CD4-positive, CD25-positive, alpha-beta regulatory T cell (primary cell): ENCODE measurements at regions not wholly inside any gene's neighbourhood (a gene's known extent, or its start where the extent isn't known, plus 50 kb on each side); places are given as distances from the start of the nearest gene placed in this dataset.
"Not testable (repeated sequence)": the region's sequence is repeated elsewhere in the genome, so short reads cannot be mapped to it uniquely, and the experiment has no call there.

ENCODE experiments used
- ATAC-seq, 2 donors: fragments of 150-1000 bp; cut with Tn5 transposase; one replicate each; pipeline ENCODE4 v1.10.0; 2021; ENCODE audit warnings: low read depth in 2 of 2, moderate number of reproducible peaks in 2 of 2, moderate library complexity in 1 of 2
- DNase-seq, 3 donors: peaks; one replicate each; pipeline versions ENCODE4 v3.0.0 to v3.0.0-alpha.2; 2012 to 2022; ENCODE audit warnings: mixed read lengths in 1 of 3
- H3K27ac ChIP-seq: one replicate; pipeline ENCODE4 v1.7.0; 2013; ENCODE audit warnings: mild to moderate bottlenecking, low read length; ENCODE audit not compliant: insufficient read depth, poor library complexity, severe bottlenecking
- H3K27me3 ChIP-seq: one replicate; pipeline ENCODE4 v1.7.0; 2013; ENCODE audit warnings: low read length; ENCODE audit not compliant: control insufficient read depth, insufficient read depth
- H3K36me3 ChIP-seq: one replicate; pipeline ENCODE4 v1.7.0; 2013; ENCODE audit warnings: mild to moderate bottlenecking, low read length, moderate library complexity; ENCODE audit not compliant: control insufficient read depth, insufficient read depth
- H3K4me1 ChIP-seq: 2 replicates; pipeline ENCODE4 v1.7.0; 2013; ENCODE audit warnings: mild to moderate bottlenecking, low read length; ENCODE audit not compliant: insufficient read depth, control insufficient read depth, poor library complexity, severe bottlenecking
- H3K4me3 ChIP-seq: one replicate; pipeline ENCODE4 v1.7.0; 2013; ENCODE audit warnings: low read depth, mild to moderate bottlenecking, low read length, moderate library complexity
- H3K9me3 ChIP-seq, 2 experiments: 1 replicate in 1 of 2; 2 replicates in 1 of 2; pipeline ENCODE4 v1.7.0; 2013; ENCODE audit warnings: low read length in 2 of 2, mild to moderate bottlenecking in 1 of 2, moderate library complexity in 1 of 2; ENCODE audit not compliant: control insufficient read depth in 2 of 2
- H3K27ac Mint-ChIP-seq, 3 donors: one replicate each; pipeline ENCODE4 v1.8.0; 2020 to 2022; ENCODE audit warnings: mild to moderate bottlenecking in 3 of 3, mixed read lengths in 3 of 3, moderate library complexity in 2 of 3
- H3K27me3 Mint-ChIP-seq: one replicate; pipeline ENCODE4 v1.8.0; 2022; ENCODE audit warnings: mild to moderate bottlenecking, mixed read lengths
- H3K36me3 Mint-ChIP-seq: one replicate; pipeline ENCODE4 v1.8.0; 2020; ENCODE audit warnings: mixed read lengths
- H3K4me1 Mint-ChIP-seq, 4 donors: one replicate each; pipeline ENCODE4 v1.8.0; 2020 to 2022; ENCODE audit warnings: mixed read lengths in 4 of 4, mild to moderate bottlenecking in 1 of 4
- H3K4me3 Mint-ChIP-seq, 4 donors: one replicate each; pipeline ENCODE4 v1.8.0; 2020 to 2022; ENCODE audit warnings: mild to moderate bottlenecking in 4 of 4, mixed read lengths in 4 of 4, moderate library complexity in 3 of 4
- H3K9me3 Mint-ChIP-seq, 7 donors: one replicate each; pipeline ENCODE4 v1.8.0; 2020 to 2022; ENCODE audit warnings: mixed read lengths in 7 of 7, mild to moderate bottlenecking in 3 of 7, moderate library complexity in 2 of 7

DNA sequence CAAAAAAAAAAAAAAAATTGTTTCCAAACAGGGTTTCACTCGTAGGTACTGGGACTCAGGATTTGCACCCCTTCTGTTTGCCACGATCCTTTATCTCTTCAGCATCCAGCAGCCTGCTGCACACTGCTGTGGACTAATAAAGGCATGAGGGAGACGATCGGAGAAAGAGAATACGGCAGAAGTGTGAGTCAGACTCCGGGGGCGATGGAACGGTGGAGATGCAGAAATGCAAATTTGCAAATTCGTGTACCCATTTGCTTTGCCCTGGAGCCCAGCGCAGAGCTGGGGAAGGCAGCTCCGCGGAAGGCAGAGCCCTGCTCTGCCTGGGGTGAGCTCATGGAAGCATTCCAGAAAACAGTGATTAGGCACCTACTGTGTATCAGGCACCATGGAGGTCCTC lies 270.3 kb downstream of the ASMT start:
- H3K9me3 ChIP-seq = no peaks in the 10 kb centered on the region
- Mint-ChIP-seq H3K27me3 (no peaks in the 10 kb centered on the region), H3K4me3 (no peak overlapping the region), H3K9me3 (peaks cover 0 to 2% (median 0%) of the 10 kb centered on the region in 7 donors), H3K4me1 (no peaks in the 10 kb centered on the region), H3K36me3 (no peaks in the 10 kb centered on the region), H3K27ac (no peak overlapping the region)
- no peaks in the 10 kb centered on the region for H3K27me3 ChIP-seq
- no peak overlapping the region for H3K27ac ChIP-seq
- H3K4me3 ChIP-seq = no peak overlapping the region
- DNase-seq = no peak
- H3K36me3 ChIP-seq = no peaks in the 10 kb centered on the region
- ATAC-seq = no peak
- no peaks in the 10 kb centered on the region for H3K4me1 ChIP-seq

DNA sequence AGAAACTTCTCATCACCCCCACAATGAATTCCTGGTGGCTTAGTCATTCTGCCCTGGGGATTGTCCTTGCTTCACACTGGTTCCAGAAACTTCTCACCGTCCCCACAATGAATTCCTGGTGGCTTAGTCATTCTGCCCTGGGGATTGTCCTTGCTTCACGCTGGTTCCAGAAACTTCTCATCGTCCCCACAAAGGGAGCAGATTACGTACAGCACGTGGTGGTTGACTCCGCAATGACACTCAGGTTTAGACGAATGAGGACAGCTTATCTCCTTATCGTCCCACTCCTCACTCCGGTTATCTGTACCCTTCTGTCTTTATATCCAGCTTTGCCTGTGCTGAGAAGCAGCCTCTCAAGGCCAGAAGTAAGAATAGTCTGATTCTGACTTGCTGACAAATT lies 273.4 kb downstream of the ASMT start:
- H3K27me3 ChIP-seq, H3K27me3 Mint-ChIP-seq, H3K4me3 ChIP-seq, ATAC-seq, H3K4me1 Mint-ChIP-seq, DNase-seq, H3K36me3 Mint-ChIP-seq, H3K9me3 ChIP-seq, H3K4me3 Mint-ChIP-seq, H3K27ac Mint-ChIP-seq, H3K9me3 Mint-ChIP-seq, H3K36me3 ChIP-seq, H3K4me1 ChIP-seq, H3K27ac ChIP-seq: not testable (repeated sequence)

DNA sequence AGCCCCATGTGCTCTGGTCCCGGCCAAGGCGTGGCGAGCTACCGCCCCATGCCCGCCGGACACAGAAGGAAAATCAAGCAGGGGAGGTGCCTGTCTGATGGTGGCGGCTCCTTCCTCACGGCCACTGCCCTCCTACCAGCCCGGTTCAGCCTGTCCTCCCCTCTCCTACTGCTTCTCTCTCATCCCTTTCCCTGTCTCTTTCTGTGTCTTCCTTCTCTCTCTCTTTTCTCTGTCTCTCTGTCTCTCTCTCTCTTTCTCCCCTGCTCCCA lies 279.1 kb downstream of the ASMT start:
- Mint-ChIP-seq H3K4me3 (no peak overlapping the region), H3K9me3 (peaks cover 0 to 2% (median 0%) of the 10 kb centered on the region in 7 donors)

DNA sequence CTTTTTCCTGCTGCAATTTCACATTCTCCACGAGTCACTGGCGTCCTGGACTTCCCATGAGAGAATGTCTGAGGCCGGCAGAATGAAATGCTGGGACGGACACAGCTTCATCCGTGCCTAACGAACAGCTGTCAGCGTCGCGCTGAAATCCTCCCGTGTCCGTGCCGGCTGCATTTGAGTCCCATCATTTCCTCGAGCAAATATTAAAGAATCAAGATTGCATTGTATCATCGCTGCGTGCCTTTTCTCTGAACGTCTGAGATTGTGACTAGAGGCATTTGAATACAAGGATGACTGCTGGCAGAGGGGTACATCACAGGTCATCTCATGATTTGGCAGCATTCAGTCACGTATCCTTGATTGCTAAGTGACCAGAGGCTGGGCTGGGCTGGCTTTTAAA lies 279.9 kb downstream of the ASMT start:
- Mint-ChIP-seq H3K4me1 (no peaks in the 10 kb centered on the region), H3K4me3 (no peak overlapping the region), H3K36me3 (no peaks in the 10 kb centered on the region), H3K9me3 (peaks cover 0 to 2% (median 0%) of the 10 kb centered on the region in 7 donors), H3K27me3 (no peaks in the 10 kb centered on the region), H3K27ac (no peak overlapping the region)
- no peaks in the 10 kb centered on the region for H3K9me3 ChIP-seq
- H3K4me1 ChIP-seq = no peaks in the 10 kb centered on the region
- H3K27me3 ChIP-seq = no peaks in the 10 kb centered on the region
- no peak overlapping the region for H3K4me3 ChIP-seq
- H3K36me3 ChIP-seq = no peaks in the 10 kb centered on the region
- H3K27ac ChIP-seq = no peak overlapping the region
- ATAC-seq = no peak
- no peak for DNase-seq

More for the DNA sequence above, 279.1 kb downstream of the ASMT start:
- ATAC-seq (no peak), DNase-seq (no peak)
- H3K36me3 Mint-ChIP-seq = no peaks in the 10 kb centered on the region
- Histone ChIP-seq H3K4me3 (no peak overlapping the region), H3K27ac (no peak overlapping the region), H3K9me3 (no peaks in the 10 kb centered on the region), H3K27me3 (no peaks in the 10 kb centered on the region), H3K4me1 (no peaks in the 10 kb centered on the region), H3K36me3 (no peaks in the 10 kb centered on the region)
- H3K27ac Mint-ChIP-seq = no peak overlapping the region
- no peaks in the 10 kb centered on the region for H3K27me3 Mint-ChIP-seq
- H3K4me1 Mint-ChIP-seq = no peaks in the 10 kb centered on the region

DNA sequence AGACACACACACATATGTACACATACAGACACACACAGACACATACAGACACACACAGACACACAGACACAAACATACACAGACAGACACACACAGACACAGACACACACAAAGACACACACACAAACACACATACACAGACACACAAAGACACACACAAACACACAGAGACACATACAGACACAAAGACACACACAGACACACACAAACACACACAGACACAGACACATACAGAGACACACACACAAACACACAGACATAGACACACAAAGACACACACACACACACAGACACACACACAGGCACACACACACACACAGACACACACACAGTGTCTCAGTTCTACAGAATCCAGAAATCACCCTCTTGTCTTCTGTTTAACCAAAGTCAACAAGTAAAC lies 280.7 kb downstream of the ASMT start:
- H3K27ac Mint-ChIP-seq = no peak overlapping the region
- H3K4me1 Mint-ChIP-seq = no peaks in the 10 kb centered on the region
- DNase-seq (no peak), ATAC-seq (no peak)
- H3K4me3 Mint-ChIP-seq = no peak overlapping the region
- H3K4me3 ChIP-seq = no peak overlapping the region
- no peaks in the 10 kb centered on the region for H3K36me3 ChIP-seq
- H3K9me3 ChIP-seq = no peaks in the 10 kb centered on the region
- H3K36me3 Mint-ChIP-seq = no peaks in the 10 kb centered on the region
- H3K9me3 Mint-ChIP-seq = peaks cover 0 to 1% (median 0%) of the 10 kb centered on the region in 7 donors
- H3K27me3 Mint-ChIP-seq = no peaks in the 10 kb centered on the region
- H3K27me3 ChIP-seq = no peaks in the 10 kb centered on the region
- no peaks in the 10 kb centered on the region for H3K4me1 ChIP-seq
- H3K27ac ChIP-seq = no peak overlapping the region

DNA sequence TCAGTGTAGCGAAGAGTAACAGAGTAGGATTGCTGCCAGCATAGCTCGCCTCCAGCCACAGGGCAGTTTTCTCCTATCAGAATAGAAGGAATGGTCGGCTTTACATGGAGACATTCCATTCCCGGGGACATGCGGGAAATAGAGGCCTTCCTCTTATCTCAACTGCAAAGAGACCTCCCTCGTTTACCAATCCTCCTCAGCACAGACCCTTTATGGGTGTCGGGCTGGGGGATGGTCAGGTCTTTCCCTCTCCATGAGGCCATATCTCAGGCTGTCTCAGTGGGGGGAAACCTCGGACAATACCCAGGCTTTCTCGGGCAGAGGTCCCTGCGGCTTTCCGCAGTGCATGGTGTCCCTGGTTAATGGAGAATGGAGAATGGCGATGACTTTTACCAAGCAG lies 285.0 kb downstream of the ASMT start:
- peaks cover 0 to 4% (median 0%) of the 10 kb centered on the region in 7 donors for H3K9me3 Mint-ChIP-seq
- H3K27me3 Mint-ChIP-seq = no peaks in the 10 kb centered on the region
- H3K4me3 ChIP-seq = no peak overlapping the region
- no peaks in the 10 kb centered on the region for H3K4me1 ChIP-seq
- no peaks in the 10 kb centered on the region for H3K27me3 ChIP-seq
- DNase-seq (no peak), ATAC-seq (no peak)
- no peaks in the 10 kb centered on the region for H3K36me3 ChIP-seq
- no peak overlapping the region for H3K27ac ChIP-seq
- H3K4me1 Mint-ChIP-seq = no peaks in the 10 kb centered on the region
- no peak overlapping the region for H3K27ac Mint-ChIP-seq
- no peaks in the 10 kb centered on the region for H3K9me3 ChIP-seq
- no peaks in the 10 kb centered on the region for H3K36me3 Mint-ChIP-seq
- H3K4me3 Mint-ChIP-seq = no peak overlapping the region

DNA sequence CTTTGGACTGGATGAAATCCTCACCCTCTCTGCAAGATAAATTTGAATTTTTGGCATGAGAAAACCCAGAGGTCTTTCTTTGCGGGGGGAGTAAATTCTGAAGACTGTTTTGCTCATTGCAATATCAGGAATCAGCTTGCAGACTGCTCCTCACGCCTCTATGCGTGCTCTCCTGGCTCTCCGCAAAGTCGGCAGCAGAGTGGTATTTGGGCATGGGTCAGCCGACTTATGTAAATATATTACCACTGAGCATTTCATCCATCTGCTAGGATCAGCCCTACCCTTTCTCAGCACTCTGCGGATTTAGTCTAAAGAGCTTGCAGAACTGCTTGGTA lies 288.0 kb downstream of the ASMT start:
- no peaks in the 10 kb centered on the region for H3K36me3 ChIP-seq
- H3K9me3 ChIP-seq = no peaks in the 10 kb centered on the region
- Mint-ChIP-seq H3K4me1 (no peaks in the 10 kb centered on the region), H3K9me3 (peaks cover 0 to 7% (median 4%) of the 10 kb centered on the region in 7 donors), H3K27me3 (no peaks in the 10 kb centered on the region), H3K4me3 (no peak overlapping the region), H3K36me3 (no peaks in the 10 kb centered on the region), H3K27ac (no peak overlapping the region)
- H3K4me1 ChIP-seq = no peaks in the 10 kb centered on the region
- no peak for ATAC-seq
- no peak for DNase-seq
- no peak overlapping the region for H3K27ac ChIP-seq
- no peak overlapping the region for H3K4me3 ChIP-seq
- H3K27me3 ChIP-seq = no peaks in the 10 kb centered on the region

DNA sequence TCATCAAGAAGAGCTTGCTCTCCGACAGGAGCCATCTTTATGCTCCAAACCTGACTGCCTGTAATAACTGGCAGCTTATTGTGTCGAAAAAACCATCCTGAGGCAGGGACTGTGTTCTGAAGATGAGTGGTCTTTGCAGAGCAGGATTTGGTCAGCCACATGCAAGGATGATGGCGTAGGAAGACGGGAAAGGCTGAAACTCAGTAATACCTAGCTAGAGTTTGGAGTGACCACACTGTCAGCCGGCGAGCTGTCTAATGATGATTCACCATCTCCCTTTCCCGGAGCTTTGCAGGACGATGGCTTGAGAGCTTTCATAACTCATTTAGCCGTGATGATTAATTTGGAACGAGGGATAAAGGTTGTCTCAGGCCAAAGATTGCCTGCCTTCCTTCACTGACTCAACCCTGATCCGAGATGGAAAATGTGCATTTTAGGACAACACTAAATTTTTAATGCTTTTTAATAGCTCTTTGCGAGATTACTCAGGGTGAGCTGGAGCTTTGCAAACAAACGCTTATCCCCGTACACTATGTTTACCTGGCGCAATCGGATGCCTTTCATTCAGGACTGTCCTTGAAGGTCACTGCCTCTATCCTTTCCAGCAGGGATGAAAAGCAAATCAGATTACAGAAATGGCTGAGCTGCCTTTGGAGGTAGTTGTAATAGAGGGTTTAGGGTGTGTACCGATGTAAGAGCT lies 288.5 kb downstream of the ASMT start:
- DNase-seq (no peak), ATAC-seq (no peak)
- no peaks in the 10 kb centered on the region for H3K36me3 ChIP-seq
- H3K27me3 Mint-ChIP-seq = no peaks in the 10 kb centered on the region
- H3K27me3 ChIP-seq = no peaks in the 10 kb centered on the region
- H3K4me3 Mint-ChIP-seq = no peak overlapping the region
- H3K9me3 Mint-ChIP-seq = peaks cover 0 to 7% (median 4%) of the 10 kb centered on the region in 7 donors
- H3K27ac Mint-ChIP-seq = no peak overlapping the region
- H3K9me3 ChIP-seq = no peaks in the 10 kb centered on the region
- H3K27ac ChIP-seq = no peak overlapping the region
- no peak overlapping the region for H3K4me3 ChIP-seq
- H3K4me1 ChIP-seq = no peaks in the 10 kb centered on the region
- no peaks in the 10 kb centered on the region for H3K36me3 Mint-ChIP-seq
- no peaks in the 10 kb centered on the region for H3K4me1 Mint-ChIP-seq
